ENCODE measurements at regions not wholly inside any gene's neighbourhood (a gene's known extent, or its start where the extent isn't known, plus 50 kb on each side); places are given as distances from the start of the nearest gene placed in this dataset.

DNA sequence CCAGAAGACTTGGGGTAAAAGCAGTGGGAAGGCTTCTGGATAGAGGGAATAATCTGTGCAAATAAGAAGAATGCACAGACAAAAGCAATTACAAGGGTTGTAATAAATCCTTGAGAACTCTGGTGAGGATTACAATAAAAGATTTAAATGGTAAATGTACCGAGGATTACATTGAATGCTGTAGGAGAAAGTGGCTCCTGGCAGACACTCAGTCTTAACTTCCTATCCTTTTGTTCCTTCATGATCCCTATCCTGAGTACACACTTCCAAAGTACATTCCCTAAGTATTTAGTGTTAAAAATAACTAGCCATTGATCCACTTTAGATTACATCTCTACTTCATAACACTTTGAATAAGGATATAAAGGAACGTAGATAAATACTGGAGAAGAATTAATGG lies 205.4 kb downstream of the SPATA18 start:
- no peak for DNase-seq
- Histone ChIP-seq H3K27me3 (no peaks in the 10 kb centered on the region), H3K9me3 (no peaks in the 10 kb centered on the region), H3K4me1 (no peaks in the 10 kb centered on the region; the same call in 1 of the 2 replicates), H3K36me3 (no peaks in the 10 kb centered on the region), H3K4me3 (ENCODE audit: low read depth, low read length) (no peak overlapping the region)
- TF ChIP-seq, protein P1, sequence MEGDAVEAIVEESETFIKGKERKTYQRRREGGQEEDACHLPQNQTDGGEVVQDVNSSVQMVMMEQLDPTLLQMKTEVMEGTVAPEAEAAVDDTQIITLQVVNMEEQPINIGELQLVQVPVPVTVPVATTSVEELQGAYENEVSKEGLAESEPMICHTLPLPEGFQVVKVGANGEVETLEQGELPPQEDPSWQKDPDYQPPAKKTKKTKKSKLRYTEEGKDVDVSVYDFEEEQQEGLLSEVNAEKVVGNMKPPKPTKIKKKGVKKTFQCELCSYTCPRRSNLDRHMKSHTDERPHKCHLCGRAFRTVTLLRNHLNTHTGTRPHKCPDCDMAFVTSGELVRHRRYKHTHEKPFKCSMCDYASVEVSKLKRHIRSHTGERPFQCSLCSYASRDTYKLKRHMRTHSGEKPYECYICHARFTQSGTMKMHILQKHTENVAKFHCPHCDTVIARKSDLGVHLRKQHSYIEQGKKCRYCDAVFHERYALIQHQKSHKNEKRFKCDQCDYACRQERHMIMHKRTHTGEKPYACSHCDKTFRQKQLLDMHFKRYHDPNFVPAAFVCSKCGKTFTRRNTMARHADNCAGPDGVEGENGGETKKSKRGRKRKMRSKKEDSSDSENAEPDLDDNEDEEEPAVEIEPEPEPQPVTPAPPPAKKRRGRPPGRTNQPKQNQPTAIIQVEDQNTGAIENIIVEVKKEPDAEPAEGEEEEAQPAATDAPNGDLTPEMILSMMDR (IDR thresholded peaks at IDR 0.05; ENCODE audit: low read depth, low read length) = no peak

DNA sequence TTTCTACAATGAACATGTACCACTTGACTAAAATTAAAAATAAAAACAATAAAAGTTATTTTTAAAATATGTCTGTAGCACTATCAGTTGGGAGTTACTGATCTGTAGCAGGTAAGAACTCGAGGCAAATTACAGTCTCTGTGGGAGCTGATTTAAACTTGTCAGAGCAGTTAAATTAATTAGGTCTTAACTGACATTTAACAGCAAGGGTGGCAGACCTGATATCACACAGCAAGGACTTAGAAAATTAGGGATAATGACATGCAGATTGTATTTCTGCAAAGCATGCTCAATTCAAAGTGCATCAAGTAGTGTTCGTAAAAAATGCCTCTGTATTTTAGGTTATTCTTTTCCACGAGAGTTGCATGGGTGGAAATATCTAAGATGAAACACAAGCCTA lies 208.9 kb downstream of the SPATA18 start:
- Histone ChIP-seq H3K4me1 (no peaks in the 10 kb centered on the region; the same call in 1 of the 2 replicates), H3K27me3 (no peaks in the 10 kb centered on the region), H3K4me3 (ENCODE audit: low read depth, low read length) (no peak overlapping the region), H3K9me3 (no peaks in the 10 kb centered on the region), H3K36me3 (no peaks in the 10 kb centered on the region; the same call in 1 of the 2 replicates)
- TF ChIP-seq, protein P1 (IDR thresholded peaks at IDR 0.05; ENCODE audit: low read depth, low read length) = no peak
- DNase-seq = no peak

DNA sequence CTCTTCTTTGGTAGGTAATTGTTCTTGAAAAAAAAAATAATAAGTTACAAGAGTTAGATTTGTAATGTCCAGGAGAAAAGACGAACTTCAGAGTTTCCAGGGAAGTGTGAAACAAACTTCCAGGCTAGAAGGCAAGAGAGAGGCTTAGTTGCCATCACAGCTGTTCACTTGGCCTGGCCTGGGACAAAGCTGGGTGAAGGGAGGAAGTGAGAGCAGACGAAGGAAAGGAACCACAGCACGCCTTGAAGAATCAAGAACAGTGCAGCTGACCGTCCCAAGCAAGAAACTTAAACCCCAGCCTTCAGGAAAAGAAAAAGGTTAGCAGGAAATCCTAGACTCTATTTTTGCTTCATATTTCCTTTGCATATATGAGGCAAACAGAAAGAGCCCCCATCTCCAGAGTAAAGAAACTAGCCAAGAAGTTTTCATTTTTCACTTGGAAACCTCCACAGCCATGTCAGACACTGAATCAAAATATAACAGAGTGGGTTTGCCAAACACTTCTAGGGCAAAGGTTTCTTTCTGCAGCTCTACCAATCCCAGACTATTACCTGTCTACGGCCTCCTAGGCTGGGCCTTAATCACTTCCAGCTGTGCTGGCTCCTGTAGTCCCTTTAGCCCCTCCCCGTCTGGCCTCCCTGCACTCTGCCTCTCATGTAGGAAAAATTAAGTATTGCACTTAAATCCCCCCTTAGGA lies 209.6 kb downstream of the SPATA18 start:
- Histone ChIP-seq H3K4me3 (ENCODE audit: low read depth, low read length) (no peak overlapping the region), H3K27me3 (no peaks in the 10 kb centered on the region), H3K9me3 (no peaks in the 10 kb centered on the region), H3K4me1 (no peaks in the 10 kb centered on the region; the same call in 1 of the 2 replicates), H3K36me3 (no peaks in the 10 kb centered on the region; the same call in 1 of the 2 replicates)
- TF ChIP-seq, protein P1 (IDR thresholded peaks at IDR 0.05; ENCODE audit: low read depth, low read length) = no peak
- DNase-seq = peak; percentile 15

DNA sequence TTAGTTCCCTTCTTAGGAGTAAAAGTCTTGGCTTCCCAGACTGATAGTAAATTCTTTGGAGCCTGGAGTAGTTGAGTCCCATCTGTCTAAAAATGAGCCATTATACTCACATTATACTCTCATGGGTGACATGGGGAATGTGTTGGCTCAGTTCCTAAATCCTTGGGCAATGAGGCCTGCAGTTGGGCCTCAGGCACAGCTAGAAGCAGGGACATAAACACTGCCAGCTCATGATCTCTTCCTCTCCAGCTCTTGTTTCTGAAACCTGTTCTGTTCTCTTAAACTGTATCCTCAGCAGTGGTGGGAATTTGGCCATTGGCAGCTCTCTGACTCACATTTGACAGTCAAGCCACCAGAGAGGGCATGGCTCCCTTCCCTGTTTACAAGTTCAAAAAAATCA lies 212.5 kb downstream of the SPATA18 start:
- no peak for DNase-seq
- TF ChIP-seq, protein P1 (IDR thresholded peaks at IDR 0.05; ENCODE audit: low read depth, low read length) = no peak
- no peaks in the 10 kb centered on the region; the same call in 1 of the 2 replicates for H3K4me1 ChIP-seq
- no peak overlapping the region for H3K4me3 ChIP-seq (ENCODE audit: low read depth, low read length)
- H3K27me3 ChIP-seq = no peaks in the 10 kb centered on the region
- no peaks in the 10 kb centered on the region for H3K9me3 ChIP-seq
- no peaks in the 10 kb centered on the region; the same call in 1 of the 2 replicates for H3K36me3 ChIP-seq

DNA sequence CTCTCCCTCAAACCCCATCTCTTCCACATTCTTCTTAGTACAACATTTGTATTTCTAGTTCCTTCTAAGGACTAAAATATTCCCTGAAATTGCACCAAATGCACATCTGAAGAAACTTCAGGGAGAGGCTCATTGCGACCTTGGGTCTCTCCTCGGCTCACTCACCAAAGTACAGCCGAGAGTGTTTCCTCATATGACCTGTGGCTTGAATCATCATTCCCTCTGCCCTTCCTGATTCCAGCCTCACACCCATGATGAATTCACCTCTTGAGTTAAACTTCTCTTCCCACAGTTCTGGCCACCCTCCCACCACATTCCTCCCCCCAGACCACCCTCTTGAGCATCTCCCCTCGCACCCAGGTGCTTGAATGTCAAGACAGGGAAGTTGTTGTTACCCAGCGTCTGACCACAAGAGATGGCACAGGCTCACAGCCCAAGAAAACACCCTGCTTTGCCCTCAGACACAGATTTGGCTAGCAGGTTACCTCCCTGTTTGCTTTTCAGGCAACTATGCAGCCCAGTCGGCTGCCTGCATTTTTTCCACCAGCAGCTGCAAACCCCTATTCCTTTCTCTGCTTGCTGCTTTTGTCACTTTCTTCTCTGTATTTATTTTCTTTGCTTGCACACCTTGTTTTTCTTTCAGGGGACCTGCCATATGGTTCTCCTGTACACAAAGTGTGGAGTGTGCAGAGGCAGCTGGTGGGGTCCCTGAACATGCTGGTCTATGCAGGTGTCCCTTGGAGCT lies 214.8 kb downstream of the SPATA18 start:
- TF ChIP-seq, protein P1 (IDR thresholded peaks at IDR 0.05; ENCODE audit: low read depth, low read length) = no peak
- Histone ChIP-seq H3K27me3 (no peaks in the 10 kb centered on the region), H3K4me1 (no peaks in the 10 kb centered on the region), H3K4me3 (ENCODE audit: low read depth, low read length) (no peak overlapping the region), H3K36me3 (no peaks in the 10 kb centered on the region; the same call in 1 of the 2 replicates), H3K9me3 (no peaks in the 10 kb centered on the region)
- no peak for DNase-seq
